ENCODE measurements at regions not wholly inside any gene's neighbourhood (a gene's known extent, or its start where the extent isn't known, plus 50 kb on each side); places are given as distances from the start of the nearest gene placed in this dataset.
"Not testable (repeated sequence)": the region's sequence is repeated elsewhere in the genome, so short reads cannot be mapped to it uniquely, and the experiment has no call there.

- H3K4me3 Mint-ChIP-seq: no peak overlapping the region
- H3K36me3 Mint-ChIP-seq: no peaks in the 10 kb centered on the region
- no peak for DNase-seq (ENCODE audit: low spot score in 2 of 2, unreplicated experiment in 2 of 2)
- peaks cover 3% of the 10 kb centered on the region for H3K4me1 Mint-ChIP-seq
- H3K27me3 Mint-ChIP-seq (ENCODE audit: low read depth): no peaks in the 10 kb centered on the region
- no peak for TF ChIP-seq CTCF (IDR thresholded peaks at IDR 0.05; ENCODE audit: unreplicated experiment)
- H3K9me3 Mint-ChIP-seq: peaks cover 21% of the 10 kb centered on the region
- no peak overlapping the region for H3K27ac Mint-ChIP-seq
These were observed 1408.7 kb upstream of the GOT2 start for GRCh38 chr16:60142619-60143347.

GRCh38 chr16:60137891-60138290, 1403.8 kb upstream of the GOT2 start:
- Mint-ChIP-seq H3K9me3 (peaks cover 46% of the 10 kb centered on the region), H3K4me1 (peaks cover 2% of the 10 kb centered on the region), H3K27ac (no peak overlapping the region), H3K36me3 (no peaks in the 10 kb centered on the region), H3K4me3 (no peak overlapping the region), H3K27me3 (ENCODE audit: low read depth) (no peaks in the 10 kb centered on the region)
- no peak for TF ChIP-seq CTCF (IDR thresholded peaks at IDR 0.05; ENCODE audit: unreplicated experiment)
- no peak for DNase-seq (ENCODE audit: low spot score in 2 of 2, unreplicated experiment in 2 of 2)

GRCh38 chr16:60127196-60127595, 1393.1 kb upstream of the GOT2 start:
- Mint-ChIP-seq H3K4me3 (no peak overlapping the region), H3K36me3 (no peaks in the 10 kb centered on the region), H3K27ac (no peak overlapping the region), H3K4me1 (no peaks in the 10 kb centered on the region), H3K27me3 (ENCODE audit: low read depth) (no peaks in the 10 kb centered on the region), H3K9me3 (no peaks in the 10 kb centered on the region)
- no peak for DNase-seq (ENCODE audit: low spot score in 2 of 2, unreplicated experiment in 2 of 2)
- no peak for TF ChIP-seq CTCF (IDR thresholded peaks at IDR 0.05; ENCODE audit: unreplicated experiment)

GRCh38 chr16:60126115-60126514, 1392.0 kb upstream of the GOT2 start:
- not testable (repeated sequence) for H3K4me3 Mint-ChIP-seq; H3K9me3 Mint-ChIP-seq; H3K27ac Mint-ChIP-seq; H3K36me3 Mint-ChIP-seq; H3K4me1 Mint-ChIP-seq; H3K27me3 Mint-ChIP-seq (ENCODE audit: low read depth); DNase-seq (ENCODE audit: low spot score in 2 of 2, unreplicated experiment in 2 of 2)

- no peak for TF ChIP-seq CTCF (IDR thresholded peaks at IDR 0.05; ENCODE audit: unreplicated experiment)
- no peaks in the 10 kb centered on the region for H3K9me3 Mint-ChIP-seq
- no peak for DNase-seq (ENCODE audit: low spot score in 2 of 2, unreplicated experiment in 2 of 2)
- H3K4me1 Mint-ChIP-seq: no peaks in the 10 kb centered on the region
- H3K36me3 Mint-ChIP-seq: no peaks in the 10 kb centered on the region
- no peaks in the 10 kb centered on the region for H3K27me3 Mint-ChIP-seq (ENCODE audit: low read depth)
- no peak overlapping the region for H3K27ac Mint-ChIP-seq
- no peak overlapping the region for H3K4me3 Mint-ChIP-seq
These were observed 1389.4 kb upstream of the GOT2 start for GRCh38 chr16:60123392-60124023.

- TF ChIP-seq CTCF (IDR thresholded peaks at IDR 0.05; ENCODE audit: unreplicated experiment): no peak
- H3K27ac Mint-ChIP-seq: no peak overlapping the region
- H3K27me3 Mint-ChIP-seq (ENCODE audit: low read depth): no peaks in the 10 kb centered on the region
These were observed 1386.5 kb upstream of the GOT2 start for GRCh38 chr16:60120586-60120985.

More at GRCh38 chr16:60120586-60120985, 1386.5 kb upstream of the GOT2 start:
- H3K4me3 Mint-ChIP-seq: no peak overlapping the region
- no peak for DNase-seq (ENCODE audit: low spot score in 2 of 2, unreplicated experiment in 2 of 2)
- no peaks in the 10 kb centered on the region for H3K36me3 Mint-ChIP-seq
- no peaks in the 10 kb centered on the region for H3K4me1 Mint-ChIP-seq
- no peaks in the 10 kb centered on the region for H3K9me3 Mint-ChIP-seq
